T-cell (primary cell): ENCODE measurements at regions not wholly inside any gene's neighbourhood (a gene's known extent, or its start where the extent isn't known, plus 50 kb on each side); places are given as distances from the start of the nearest gene placed in this dataset.

Experiments
- ATAC-seq, 4 experiments: fragments of 200-7000 bp in 3 of 4; fragments of 150-1000 bp in 1 of 4; cut with Tn5 transposase; replicated peaks in 1 of 4; 1 replicate in 3 of 4; 2 replicates in 1 of 4; pipeline ENCODE4 v1.10.0; 2021; ENCODE audit warnings: moderate library complexity in 3 of 4, mild to moderate bottlenecking in 2 of 4, moderate number of reproducible peaks in 1 of 4
- CTCF ChIA-PET, 2 donors: fragments of 300-600 bp; sonication (Branson Sonifier 250); formaldehyde crosslinking; loops; one replicate each; lab custom pipeline; 2022; ENCODE audit warnings: antibody characterized with exemption in 2 of 2; lab: Charles Lee
- POLR2A ChIA-PET, 2 donors: fragments of 300-600 bp; sonication (Branson Sonifier 250); formaldehyde crosslinking; loops; one replicate each; lab custom pipeline; 2022; ENCODE audit warnings: antibody characterized with exemption in 2 of 2; lab: Charles Lee
- DNase-seq, 35 experiments: peaks; one replicate each; pipeline versions ENCODE4 v3.0.0 to v3.0.0-alpha.2; 2013 to 2023
- H3K27ac ChIP-seq: one replicate; pipeline ENCODE4 v1.5.1; 2013; ENCODE audit warnings: low read length
- H3K27me3 ChIP-seq, 2 experiments: replicated peaks in 1 of 2; 1 replicate in 1 of 2; 2 replicates in 1 of 2; pipeline versions ENCODE4 v1.6.1 to v1.7.0; 2013; ENCODE audit warnings: low read length in 1 of 2, mixed read lengths in 1 of 2; ENCODE audit not compliant: control insufficient read depth in 2 of 2, insufficient read depth in 2 of 2; ENCODE audit errors: extremely low read depth in 1 of 2
- H3K36me3 ChIP-seq, 2 donors: 1 replicate in 1 of 2; 2 replicates in 1 of 2; pipeline versions ENCODE4 v1.6.1 to v1.7.0; 2013; ENCODE audit warnings: low read length in 1 of 2; ENCODE audit not compliant: control insufficient read depth in 2 of 2, insufficient read depth in 1 of 2; ENCODE audit errors: extremely low read depth in 1 of 2
- H3K4me1 ChIP-seq, 2 experiments: 1 replicate in 1 of 2; 2 replicates in 1 of 2; pipeline versions ENCODE4 v1.6.1 to v1.7.0; 2013; ENCODE audit warnings: low read length in 2 of 2, mixed read lengths in 1 of 2; ENCODE audit not compliant: insufficient read depth in 2 of 2, control insufficient read depth in 1 of 2; ENCODE audit errors: extremely low read depth in 1 of 2
- H3K4me3 ChIP-seq, 2 donors: 1 replicate in 1 of 2; 2 replicates in 1 of 2; pipeline versions ENCODE4 v1.5.1 to v1.7.0; 2013; ENCODE audit warnings: mild to moderate bottlenecking in 2 of 2, low read length in 1 of 2, moderate library complexity in 1 of 2; ENCODE audit not compliant: control insufficient read depth in 1 of 2; ENCODE audit errors: extremely low read depth in 1 of 2
- H3K9me3 ChIP-seq: 2 replicates; pipeline ENCODE4 v1.7.0; 2013
- H3K27ac Mint-ChIP-seq, 2 donors: one replicate each; pipeline ENCODE4 v1.8.0; 2020 to 2021; ENCODE audit warnings: mild to moderate bottlenecking in 2 of 2, mixed read lengths in 2 of 2
- H3K27me3 Mint-ChIP-seq, 2 donors: one replicate each; pipeline ENCODE4 v1.8.0; 2021 to 2022; ENCODE audit warnings: mixed read lengths in 2 of 2
- H3K36me3 Mint-ChIP-seq: one replicate; pipeline ENCODE4 v1.8.0; 2021; ENCODE audit warnings: mixed read lengths
- H3K4me1 Mint-ChIP-seq, 3 donors: one replicate each; pipeline ENCODE4 v1.8.0; 2020 to 2022; ENCODE audit warnings: mixed read lengths in 3 of 3, mild to moderate bottlenecking in 1 of 3
- H3K4me3 Mint-ChIP-seq, 3 donors: one replicate each; pipeline ENCODE4 v1.8.0; 2020 to 2022; ENCODE audit warnings: mild to moderate bottlenecking in 3 of 3, mixed read lengths in 3 of 3, moderate library complexity in 3 of 3
- H3K9me3 Mint-ChIP-seq, 3 donors: one replicate each; pipeline ENCODE4 v1.8.0; 2020 to 2022; ENCODE audit warnings: mixed read lengths in 3 of 3
- WGBS: methylation state at CpG from one replicate; pipeline ENCODE4 v1.1.5; 2013; ENCODE audit warnings: missing lambda C conversion rate; ENCODE audit not compliant: insufficient coverage; 5-methylcytosine and 5-hydroxymethylcytosine counted together

GRCh38 chr5:159832073-159832472, 84.2 kb upstream of the ADRA1B start:
- H3K27me3 ChIP-seq: peaks cover 0 to 8% of the 10 kb centered on the region in 2 experiments
- no peak overlapping the region for H3K4me3 ChIP-seq
- H3K4me1 ChIP-seq: no peaks in the 10 kb centered on the region
- Mint-ChIP-seq H3K27ac (no peak overlapping the region), H3K9me3 (peaks cover 2 to 5% (median 5%) of the 10 kb centered on the region in 3 donors), H3K4me3 (no peak overlapping the region), H3K36me3 (no peaks in the 10 kb centered on the region), H3K4me1 (no peaks in the 10 kb centered on the region), H3K27me3 (peaks cover 6 to 31% of the 10 kb centered on the region in 2 donors)
- DNase-seq (no peak), ATAC-seq (no peak)
- no peak overlapping the region for H3K27ac ChIP-seq
- ChIA-PET CTCF (interaction anchor here in 1 of 2 donors (0.7 kb wide), 1 partner anchor 8 kb away, joined by 3 read pairs; no protein-coding TSS in a partner anchor), POLR2A (no interaction called here)
- no CpG with 5 or more reads among the region's 2 CpGs for WGBS
- no peaks in the 10 kb centered on the region for H3K36me3 ChIP-seq
- no peaks in the 10 kb centered on the region for H3K9me3 ChIP-seq

GRCh38 chr5:159833088-159833487, 83.2 kb upstream of the ADRA1B start:
- Histone ChIP-seq H3K4me1 (no peaks in the 10 kb centered on the region), H3K27ac (no peak overlapping the region), H3K9me3 (no peaks in the 10 kb centered on the region), H3K4me3 (no peak overlapping the region), H3K27me3 (peaks cover 0 to 4% of the 10 kb centered on the region in 2 experiments), H3K36me3 (no peaks in the 10 kb centered on the region)
- no peaks in the 10 kb centered on the region for H3K36me3 Mint-ChIP-seq
- H3K27ac Mint-ChIP-seq: no peak overlapping the region
- H3K4me3 Mint-ChIP-seq: no peak overlapping the region
- POLR2A ChIA-PET: no interaction called here
- DNase-seq (no peak), ATAC-seq (no peak)
- H3K9me3 Mint-ChIP-seq: peaks cover 2 to 5% (median 5%) of the 10 kb centered on the region in 3 donors
- H3K27me3 Mint-ChIP-seq: peaks cover 6 to 26% of the 10 kb centered on the region in 2 donors
- H3K4me1 Mint-ChIP-seq: no peaks in the 10 kb centered on the region
- WGBS: 29% methylated on average over 1 of the region's 2 CpGs
- CTCF ChIA-PET: no interaction called here

- no peak for ATAC-seq
- Mint-ChIP-seq H3K27me3 (peaks cover 6 to 26% of the 10 kb centered on the region in 2 donors), H3K9me3 (peaks cover 2 to 5% (median 5%) of the 10 kb centered on the region in 3 donors), H3K36me3 (no peaks in the 10 kb centered on the region), H3K27ac (no peak overlapping the region), H3K4me1 (no peaks in the 10 kb centered on the region), H3K4me3 (no peak overlapping the region)
- Histone ChIP-seq H3K27me3 (peaks cover 0 to 4% of the 10 kb centered on the region in 2 experiments), H3K9me3 (no peaks in the 10 kb centered on the region), H3K36me3 (no peaks in the 10 kb centered on the region), H3K4me1 (no peaks in the 10 kb centered on the region), H3K27ac (no peak overlapping the region), H3K4me3 (no peak overlapping the region)
- WGBS: 69% methylated on average over 4 of the region's 6 CpGs
- no peak for DNase-seq
- CTCF ChIA-PET: no interaction called here
- POLR2A ChIA-PET: no interaction called here
These were observed 82.4 kb upstream of the ADRA1B start for GRCh38 chr5:159833846-159834245.

GRCh38 chr5:159835548-159835947, 80.7 kb upstream of the ADRA1B start:
- Histone ChIP-seq H3K36me3 (no peaks in the 10 kb centered on the region), H3K27ac (no peak overlapping the region), H3K4me3 (no peak overlapping the region), H3K27me3 (peaks cover 0 to 4% of the 10 kb centered on the region in 2 experiments), H3K9me3 (no peaks in the 10 kb centered on the region), H3K4me1 (no peaks in the 10 kb centered on the region)
- ChIA-PET POLR2A (no interaction called here), CTCF (interaction anchor here in 1 of 2 donors (0.6 kb wide), 1 partner anchor 542 kb away, joined by 5 read pairs; no protein-coding TSS in a partner anchor)
- H3K4me1 Mint-ChIP-seq: no peaks in the 10 kb centered on the region
- no peak overlapping the region for H3K27ac Mint-ChIP-seq
- peaks cover 2 to 5% (median 5%) of the 10 kb centered on the region in 3 donors for H3K9me3 Mint-ChIP-seq
- no peak overlapping the region for H3K4me3 Mint-ChIP-seq
- H3K36me3 Mint-ChIP-seq: no peaks in the 10 kb centered on the region
- DNase-seq: no peak
- H3K27me3 Mint-ChIP-seq: peaks cover 12 to 28% of the 10 kb centered on the region in 2 donors
- ATAC-seq: no peak

- Histone ChIP-seq H3K4me3 (no peak overlapping the region), H3K4me1 (no peaks in the 10 kb centered on the region), H3K27ac (no peak overlapping the region), H3K9me3 (no peaks in the 10 kb centered on the region), H3K27me3 (peaks cover 0 to 4% of the 10 kb centered on the region in 2 experiments), H3K36me3 (no peaks in the 10 kb centered on the region)
- peaks cover 2 to 5% (median 5%) of the 10 kb centered on the region in 3 donors for H3K9me3 Mint-ChIP-seq
- POLR2A ChIA-PET: no interaction called here
- H3K36me3 Mint-ChIP-seq: no peaks in the 10 kb centered on the region
- DNase-seq (no peak), ATAC-seq (no peak)
- CTCF ChIA-PET: no interaction called here
- no peak overlapping the region for H3K4me3 Mint-ChIP-seq
- H3K27ac Mint-ChIP-seq: no peak overlapping the region
- H3K27me3 Mint-ChIP-seq: peaks cover 13 to 27% of the 10 kb centered on the region in 2 donors
- no peaks in the 10 kb centered on the region for H3K4me1 Mint-ChIP-seq
These were observed 79.6 kb upstream of the ADRA1B start for GRCh38 chr5:159836691-159837090.

GRCh38 chr5:159837860-159838259, 78.4 kb upstream of the ADRA1B start:
- no peak for DNase-seq
- no peak overlapping the region for H3K4me3 ChIP-seq
- Mint-ChIP-seq H3K4me3 (no peak overlapping the region), H3K36me3 (no peaks in the 10 kb centered on the region), H3K9me3 (peaks cover 2 to 5% (median 5%) of the 10 kb centered on the region in 3 donors), H3K27me3 (peaks cover 14 to 19% of the 10 kb centered on the region in 2 donors), H3K27ac (no peak overlapping the region), H3K4me1 (no peaks in the 10 kb centered on the region)
- no peaks in the 10 kb centered on the region for H3K36me3 ChIP-seq
- no peak for ATAC-seq
- ChIA-PET POLR2A (no interaction called here), CTCF (no interaction called here)
- H3K9me3 ChIP-seq: no peaks in the 10 kb centered on the region
- WGBS: 79% methylated on average over 2 of the region's 2 CpGs
- H3K4me1 ChIP-seq: no peaks in the 10 kb centered on the region
- H3K27ac ChIP-seq: no peak overlapping the region
- peaks cover 0 to 4% of the 10 kb centered on the region in 2 experiments for H3K27me3 ChIP-seq
